ENCODE measurements at regions not wholly inside any gene's neighbourhood (a gene's known extent, or its start where the extent isn't known, plus 50 kb on each side); places are given as distances from the start of the nearest gene placed in this dataset.

DNA sequence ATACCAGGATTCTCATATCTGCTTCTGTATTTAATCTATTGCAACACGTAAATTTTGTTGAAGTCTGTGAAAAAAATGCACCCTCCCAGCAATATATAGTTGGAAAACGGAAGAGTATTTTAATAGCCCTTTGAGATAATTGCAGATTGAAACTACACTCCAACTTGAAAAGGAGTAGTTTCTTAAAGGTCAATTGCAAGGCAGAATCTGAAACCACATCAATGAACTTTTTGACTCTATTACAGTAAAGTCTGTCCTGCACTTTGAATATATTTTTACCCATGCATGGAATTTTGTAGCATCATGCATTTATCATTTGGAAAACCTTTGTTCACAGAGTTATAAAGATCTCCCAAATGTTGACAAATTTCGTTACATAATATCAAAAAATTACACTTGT lies 311.6 kb upstream of the NREP start:
- TF ChIP-seq, protein P1, sequence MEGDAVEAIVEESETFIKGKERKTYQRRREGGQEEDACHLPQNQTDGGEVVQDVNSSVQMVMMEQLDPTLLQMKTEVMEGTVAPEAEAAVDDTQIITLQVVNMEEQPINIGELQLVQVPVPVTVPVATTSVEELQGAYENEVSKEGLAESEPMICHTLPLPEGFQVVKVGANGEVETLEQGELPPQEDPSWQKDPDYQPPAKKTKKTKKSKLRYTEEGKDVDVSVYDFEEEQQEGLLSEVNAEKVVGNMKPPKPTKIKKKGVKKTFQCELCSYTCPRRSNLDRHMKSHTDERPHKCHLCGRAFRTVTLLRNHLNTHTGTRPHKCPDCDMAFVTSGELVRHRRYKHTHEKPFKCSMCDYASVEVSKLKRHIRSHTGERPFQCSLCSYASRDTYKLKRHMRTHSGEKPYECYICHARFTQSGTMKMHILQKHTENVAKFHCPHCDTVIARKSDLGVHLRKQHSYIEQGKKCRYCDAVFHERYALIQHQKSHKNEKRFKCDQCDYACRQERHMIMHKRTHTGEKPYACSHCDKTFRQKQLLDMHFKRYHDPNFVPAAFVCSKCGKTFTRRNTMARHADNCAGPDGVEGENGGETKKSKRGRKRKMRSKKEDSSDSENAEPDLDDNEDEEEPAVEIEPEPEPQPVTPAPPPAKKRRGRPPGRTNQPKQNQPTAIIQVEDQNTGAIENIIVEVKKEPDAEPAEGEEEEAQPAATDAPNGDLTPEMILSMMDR (IDR thresholded peaks at IDR 0.05; ENCODE audit: low read length), result no peak
- TF ChIP-seq EZH2phosphoT487 (IDR thresholded peaks at IDR 0.05; ENCODE audit: low read length) (no peak), EZH2 (optimal IDR thresholded peaks at IDR 0.05; ENCODE audit: low read depth, low read length) (no peak)

All from MM.1S (cell line).